SH-SY5Y (cell line): ENCODE measurements at regions not wholly inside any gene's neighbourhood (a gene's known extent, or its start where the extent isn't known, plus 50 kb on each side); places are given as distances from the start of the nearest gene placed in this dataset.

Source experiments
- GATA2 ChIP-seq: IDR thresholded peaks from 2 replicates; pipeline ENCODE4 v1.6.1; 2011; ENCODE audit warnings: mild to moderate bottlenecking, low read depth, low read length
- GATA3 ChIP-seq: IDR thresholded peaks from 2 replicates; pipeline ENCODE4 v1.6.1; 2011; ENCODE audit warnings: low read depth, mild to moderate bottlenecking, low read length, moderate library complexity

DNA sequence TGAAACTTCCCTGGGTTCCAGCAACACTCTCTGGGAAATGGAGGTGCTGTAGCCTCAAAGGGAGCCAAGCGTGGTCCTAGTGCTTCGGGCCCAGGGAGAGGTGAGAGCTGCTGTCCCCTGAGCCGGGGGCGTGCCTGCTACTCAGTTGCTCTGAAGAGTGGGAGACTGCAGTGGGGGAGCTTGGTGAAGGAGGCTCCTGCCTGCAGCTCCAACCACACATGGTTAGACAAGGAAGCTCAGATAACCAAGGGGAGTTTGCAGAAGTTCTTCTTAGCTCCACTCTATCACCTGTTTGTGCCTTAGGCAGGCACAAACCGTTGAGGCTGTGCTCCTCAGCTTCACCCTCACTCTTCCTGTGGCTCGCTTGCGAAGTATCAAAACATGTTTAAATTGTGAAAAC, 53.6 kb upstream of the TRPM1 start:
- TF ChIP-seq GATA2 (no peak), GATA3 (no peak)
